Heart left ventricle (tissue), 13 donors: ENCODE measurements at regions not wholly inside any gene's neighbourhood (a gene's known extent, or its start where the extent isn't known, plus 50 kb on each side); places are given as distances from the start of the nearest gene placed in this dataset.

ENCODE experiments used
- POLR2A ChIP-seq, 2 donors: fragments of 450-650 bp; IDR thresholded peaks; one replicate each; pipeline ENCODE4 v1.6.1; 2017; ENCODE audit warnings: antibody characterized with exemption in 2 of 2, mild to moderate bottlenecking in 2 of 2, moderate library complexity in 2 of 2
- TF ChIP-seq, protein P1 (sequence below), 12 donors: fragments of 200-600 bp; sonication (generic) in 4 of 12; IDR thresholded peaks; one replicate each; pipeline versions ENCODE4 v1.5.0 to v1.8.0; 2018 to 2022; ENCODE audit warnings: antibody characterized with exemption in 12 of 12, mild to moderate bottlenecking in 5 of 12
- donor health status: ischemic (EF 13 %, LVEDD 7.1; RV severe dilation, severe dysfunction).
- donor health status: DM: no; HTN: yes; CAD: no.
- donor health status: DM: no; HTN: no; CAD: no.
- donor health status: ischemic (EF 25% LVEDD 6.9; RV normal size, moderate dysfunction).
- donor health status: ischemic (EF 25% LVEDD 5.7; RV mildly dilated, moderate dysfunction).
- donor health status: ischemic (EF 35%, LVEDD 5.7; RV mildly dilated, moderate dysfunction).
- donor health status: nonischemic (EF 11% LVEDD 7.7; RV severe dilation, severe dysfunction).
- donor health status: DM: yes; HTN: yes; CAD: no.
- donor health status: PGD.
- donor health status: ischemic (EF 29% LVEDD 5.4; RV normal size, mild dysfunction).
- donor health status: nonischemic (EF 23%, LVEDD 6.1; RV moderate dilation, normal function).

DNA sequence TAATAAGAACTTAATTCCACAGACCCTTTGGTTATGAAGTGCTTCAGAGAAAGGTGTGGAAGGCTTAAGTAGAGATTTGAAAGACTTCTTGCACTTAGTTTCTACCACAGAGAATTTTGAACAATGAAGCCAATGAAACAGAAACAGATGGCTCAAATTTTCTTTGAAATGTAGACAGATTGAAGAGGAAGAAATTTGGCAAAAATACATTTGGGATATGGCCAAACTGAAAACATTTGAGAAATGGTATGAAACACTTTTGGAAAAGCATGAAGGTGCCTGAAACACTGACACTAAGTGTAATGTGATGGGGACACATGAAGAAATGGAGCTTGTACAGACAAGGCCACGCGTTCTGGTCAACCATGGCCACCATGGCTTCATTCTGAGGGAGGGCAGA is 272.4 kb upstream of the EXOC2 start:
- TF ChIP-seq, protein P1, sequence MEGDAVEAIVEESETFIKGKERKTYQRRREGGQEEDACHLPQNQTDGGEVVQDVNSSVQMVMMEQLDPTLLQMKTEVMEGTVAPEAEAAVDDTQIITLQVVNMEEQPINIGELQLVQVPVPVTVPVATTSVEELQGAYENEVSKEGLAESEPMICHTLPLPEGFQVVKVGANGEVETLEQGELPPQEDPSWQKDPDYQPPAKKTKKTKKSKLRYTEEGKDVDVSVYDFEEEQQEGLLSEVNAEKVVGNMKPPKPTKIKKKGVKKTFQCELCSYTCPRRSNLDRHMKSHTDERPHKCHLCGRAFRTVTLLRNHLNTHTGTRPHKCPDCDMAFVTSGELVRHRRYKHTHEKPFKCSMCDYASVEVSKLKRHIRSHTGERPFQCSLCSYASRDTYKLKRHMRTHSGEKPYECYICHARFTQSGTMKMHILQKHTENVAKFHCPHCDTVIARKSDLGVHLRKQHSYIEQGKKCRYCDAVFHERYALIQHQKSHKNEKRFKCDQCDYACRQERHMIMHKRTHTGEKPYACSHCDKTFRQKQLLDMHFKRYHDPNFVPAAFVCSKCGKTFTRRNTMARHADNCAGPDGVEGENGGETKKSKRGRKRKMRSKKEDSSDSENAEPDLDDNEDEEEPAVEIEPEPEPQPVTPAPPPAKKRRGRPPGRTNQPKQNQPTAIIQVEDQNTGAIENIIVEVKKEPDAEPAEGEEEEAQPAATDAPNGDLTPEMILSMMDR (IDR thresholded peaks at IDR 0.05), result no peak
- TF ChIP-seq POLR2A (IDR thresholded peaks at IDR 0.05), result no peak
